ENCODE measurements at regions not wholly inside any gene's neighbourhood (a gene's known extent, or its start where the extent isn't known, plus 50 kb on each side); places are given as distances from the start of the nearest gene placed in this dataset.

DNA sequence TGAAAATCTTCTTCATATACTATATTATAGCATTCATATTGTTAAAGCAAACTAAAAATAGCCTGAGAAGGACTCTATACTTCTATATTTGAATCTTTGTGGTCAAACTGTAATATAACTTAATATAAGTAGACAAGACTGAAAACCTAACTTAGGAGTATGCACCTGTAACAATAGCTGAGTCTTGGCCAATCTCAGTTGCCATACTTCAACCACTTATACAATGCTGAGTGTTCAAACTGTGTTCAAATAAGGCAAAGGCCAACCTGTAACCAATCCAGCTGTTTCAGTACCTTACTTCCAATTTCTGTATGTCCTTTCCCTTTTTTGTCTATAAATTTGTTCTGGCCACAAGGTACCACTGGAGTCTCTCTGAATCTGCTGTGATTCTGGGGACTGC lies 1360.8 kb upstream of the CDH9 start:
- TF ChIP-seq, protein P1, sequence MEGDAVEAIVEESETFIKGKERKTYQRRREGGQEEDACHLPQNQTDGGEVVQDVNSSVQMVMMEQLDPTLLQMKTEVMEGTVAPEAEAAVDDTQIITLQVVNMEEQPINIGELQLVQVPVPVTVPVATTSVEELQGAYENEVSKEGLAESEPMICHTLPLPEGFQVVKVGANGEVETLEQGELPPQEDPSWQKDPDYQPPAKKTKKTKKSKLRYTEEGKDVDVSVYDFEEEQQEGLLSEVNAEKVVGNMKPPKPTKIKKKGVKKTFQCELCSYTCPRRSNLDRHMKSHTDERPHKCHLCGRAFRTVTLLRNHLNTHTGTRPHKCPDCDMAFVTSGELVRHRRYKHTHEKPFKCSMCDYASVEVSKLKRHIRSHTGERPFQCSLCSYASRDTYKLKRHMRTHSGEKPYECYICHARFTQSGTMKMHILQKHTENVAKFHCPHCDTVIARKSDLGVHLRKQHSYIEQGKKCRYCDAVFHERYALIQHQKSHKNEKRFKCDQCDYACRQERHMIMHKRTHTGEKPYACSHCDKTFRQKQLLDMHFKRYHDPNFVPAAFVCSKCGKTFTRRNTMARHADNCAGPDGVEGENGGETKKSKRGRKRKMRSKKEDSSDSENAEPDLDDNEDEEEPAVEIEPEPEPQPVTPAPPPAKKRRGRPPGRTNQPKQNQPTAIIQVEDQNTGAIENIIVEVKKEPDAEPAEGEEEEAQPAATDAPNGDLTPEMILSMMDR (IDR thresholded peaks at IDR 0.05) = no peak
- TF ChIP-seq POLR2AphosphoS5 (IDR thresholded peaks at IDR 0.05; ENCODE audit: insufficient read depth in 1 of 2, low read depth in 1 of 2) (no peak), POLR2A (IDR thresholded peaks at IDR 0.05) (no peak)
